Gastroesophageal sphincter (tissue), 4 donors: ENCODE measurements at regions not wholly inside any gene's neighbourhood (a gene's known extent, or its start where the extent isn't known, plus 50 kb on each side); places are given as distances from the start of the nearest gene placed in this dataset.

Source experiments
- ATAC-seq: fragments of 150-250 bp; one replicate; pipeline ENCODE4 v1.9.1; 2016; ENCODE audit warnings: mild to moderate bottlenecking, moderate library complexity
- H3K27ac ChIP-seq, 4 donors: fragments of 200-600 bp; sonication (generic) in 3 of 4; 1 replicate in 3 of 4; 2 replicates in 1 of 4; pipeline ENCODE4 v1.5.1; 2016 to 2019
- H3K27me3 ChIP-seq: fragments of 200-600 bp; sonication (generic); one replicate; pipeline ENCODE4 v1.5.1; 2019
- H3K36me3 ChIP-seq, 2 donors: fragments of 200-600 bp; sonication (generic); one replicate each; pipeline ENCODE4 v1.5.1; 2019; ENCODE audit warnings: control low read depth in 1 of 2
- H3K4me1 ChIP-seq, 3 donors: fragments of 200-600 bp; sonication (generic); 1 replicate in 2 of 3; 2 replicates in 1 of 3; pipeline ENCODE4 v1.5.1; 2016 to 2019; ENCODE audit warnings: control low read depth in 2 of 3
- H3K4me3 ChIP-seq, 2 donors: fragments of 200-600 bp; sonication (generic); one replicate each; pipeline ENCODE4 v1.5.1; 2019; ENCODE audit warnings: mild to moderate bottlenecking in 1 of 2, moderate library complexity in 1 of 2
- H3K9me3 ChIP-seq, 3 donors: fragments of 200-600 bp; sonication (generic); one replicate each; pipeline ENCODE4 v1.5.1; 2017 to 2019; ENCODE audit warnings: control low read depth in 2 of 3
- CTCF ChIP-seq, 4 experiments: fragments of 200-600 bp in 2 of 4; fragments of 450-650 bp in 2 of 4; sonication (generic) in 1 of 4; IDR thresholded peaks; one replicate each; pipeline ENCODE4 v1.5.1; 2017 to 2019; ENCODE audit warnings: antibody characterized with exemption in 4 of 4, mild to moderate bottlenecking in 2 of 4, moderate library complexity in 2 of 4
- EP300 ChIP-seq: sonication (generic); formaldehyde crosslinking; IDR thresholded peaks from one replicate; pipeline ENCODE4 v1.6.1; 2017; ENCODE audit warnings: antibody characterized with exemption, mild to moderate bottlenecking
- POLR2A ChIP-seq, 2 donors: fragments of 450-650 bp; IDR thresholded peaks; one replicate each; pipeline ENCODE4 v1.6.1; 2017; ENCODE audit warnings: antibody characterized with exemption in 2 of 2, mild to moderate bottlenecking in 2 of 2, moderate library complexity in 1 of 2
- POLR2AphosphoS5 ChIP-seq: sonication (generic); formaldehyde crosslinking; IDR thresholded peaks from one replicate; pipeline ENCODE4 v1.6.1; 2017; ENCODE audit warnings: antibody characterized with exemption
- WGBS, 2 donors: methylation state at CpG; one replicate each; pipeline ENCODE4 v1.1.5; 2018; ENCODE audit warnings: low coverage in 1 of 2; 5-methylcytosine and 5-hydroxymethylcytosine counted together

GRCh38 chr6:20349225-20349624 is 52.5 kb upstream of the E2F3 start:
- H3K9me3 ChIP-seq, result peaks cover 0 to 21% (median 0%) of the 10 kb centered on the region in 3 donors
- H3K4me3 ChIP-seq, result no peak overlapping the region
- 75 to 88% methylated on average over 3 to 4 of the region's 4 CpGs for WGBS, 2 donors
- no peaks in the 10 kb centered on the region for H3K36me3 ChIP-seq
- no peak for ATAC-seq
- no peak overlapping the region for H3K27ac ChIP-seq
- no peak for TF ChIP-seq POLR2A (IDR thresholded peaks at IDR 0.05)
- no peak for TF ChIP-seq CTCF (IDR thresholded peaks at IDR 0.05)
- no peak for TF ChIP-seq POLR2AphosphoS5
- no peak for TF ChIP-seq EP300
- H3K4me1 ChIP-seq, result no peaks in the 10 kb centered on the region
- H3K27me3 ChIP-seq, result no peaks in the 10 kb centered on the region

GRCh38 chr6:20350215-20350614 is 51.5 kb upstream of the E2F3 start:
- Histone ChIP-seq H3K4me1 (no peaks in the 10 kb centered on the region), H3K27ac (no peak overlapping the region), H3K9me3 (peaks cover 0 to 21% (median 0%) of the 10 kb centered on the region in 3 donors), H3K36me3 (no peaks in the 10 kb centered on the region), H3K27me3 (no peaks in the 10 kb centered on the region), H3K4me3 (no peak overlapping the region)
- TF ChIP-seq CTCF (IDR thresholded peaks at IDR 0.05) (no peak), EP300 (no peak), POLR2AphosphoS5 (no peak), POLR2A (IDR thresholded peaks at IDR 0.05) (no peak)
- no peak for ATAC-seq
- 65 to 83% methylated on average over 2 of the region's 2 CpGs for WGBS, 2 donors

GRCh38 chr6:20351534-20351933 is 50.1 kb upstream of the E2F3 start:
- TF ChIP-seq POLR2AphosphoS5, result no peak
- TF ChIP-seq EP300, result no peak
- no peak for TF ChIP-seq CTCF (IDR thresholded peaks at IDR 0.05)
- no peak for TF ChIP-seq POLR2A (IDR thresholded peaks at IDR 0.05)
- H3K9me3 ChIP-seq, result peaks cover 0 to 21% (median 0%) of the 10 kb centered on the region in 3 donors
- no peak overlapping the region for H3K27ac ChIP-seq
- no peaks in the 10 kb centered on the region for H3K27me3 ChIP-seq
- H3K36me3 ChIP-seq, result no peaks in the 10 kb centered on the region
- H3K4me3 ChIP-seq, result no peak overlapping the region
- ATAC-seq, result no peak
- H3K4me1 ChIP-seq, result no peaks in the 10 kb centered on the region
- WGBS, 2 donors, result 75 to 86% methylated on average over 4 of the region's 4 CpGs
